ENCODE measurements at regions not wholly inside any gene's neighbourhood (a gene's known extent, or its start where the extent isn't known, plus 50 kb on each side); places are given as distances from the start of the nearest gene placed in this dataset.

DNA sequence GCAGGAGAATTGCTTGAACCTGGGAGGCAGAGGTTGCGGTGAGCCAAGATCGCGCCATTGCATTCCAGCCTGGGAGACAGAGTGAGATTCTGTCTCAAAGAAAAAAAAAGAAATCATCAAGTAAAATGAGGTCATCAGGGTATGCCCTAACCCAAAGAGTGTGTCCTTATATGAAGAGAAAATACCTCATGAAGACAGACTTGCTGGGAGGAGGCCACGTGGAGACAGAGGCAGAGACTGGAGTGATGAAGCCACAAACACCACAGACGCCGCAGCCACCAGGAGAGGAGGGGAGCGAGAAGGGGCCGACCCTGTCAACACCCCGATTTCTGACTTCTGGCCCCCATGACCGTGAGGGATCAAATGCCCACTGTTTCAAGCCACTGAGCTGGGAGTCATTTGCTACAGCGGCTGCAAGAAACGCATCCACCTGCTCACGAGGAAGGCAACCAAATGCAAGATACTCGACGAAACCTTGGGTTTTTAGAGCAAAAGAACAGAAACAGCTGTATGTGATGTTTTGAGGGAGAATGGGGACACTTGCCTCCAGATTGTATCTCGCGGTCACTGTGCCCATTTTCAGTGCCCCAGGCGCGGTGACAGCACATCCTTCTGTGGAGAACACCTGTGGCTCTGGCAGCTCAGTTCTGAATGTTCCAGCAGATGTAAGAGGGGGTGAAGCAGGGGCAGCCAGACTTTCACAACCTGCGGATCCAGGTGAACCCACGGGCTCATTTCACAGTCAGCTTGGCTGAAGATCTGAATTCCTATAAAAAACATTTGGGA is 1317.2 kb downstream of the TBC1D22A start:
- Histone ChIP-seq H3K27ac (ENCODE audit: low read length in 2 of 2) (no peak overlapping the region), H3K9me3 (ENCODE audit: control extremely low read depth in 1 of 3, control insufficient read depth in 2 of 3, insufficient read depth in 1 of 3, low read length in 2 of 3) (peaks cover 0 to 4% (median 0%) of the 10 kb centered on the region in 3 donors), H4K20me1 (ENCODE audit: control insufficient read depth, insufficient read depth, low read length, poor library complexity, severe bottlenecking) (no peaks in the 10 kb centered on the region), H3K79me2 (ENCODE audit: control insufficient read depth, insufficient read depth, low read length) (no peaks in the 10 kb centered on the region), H3K4me3 (ENCODE audit: control extremely low read depth in 1 of 5, extremely low read depth in 1 of 5, insufficient read depth in 1 of 5, low read depth in 2 of 5, low read length in 4 of 5) (no peak overlapping the region), H3K4me1 (ENCODE audit: control insufficient read depth in 2 of 2, insufficient read depth in 2 of 2, low read length in 2 of 2) (peaks cover 21 to 27% of the 10 kb centered on the region in 2 donors), H3K27me3 (replicated peaks in 1 of 4; ENCODE audit: control extremely low read depth in 1 of 4, control insufficient read depth in 3 of 4, insufficient read depth in 4 of 4, low read length in 3 of 4) (peaks cover 0 to 2% (median 0%) of the 10 kb centered on the region in 4 experiments), H3K36me3 (replicated peaks in 1 of 2; ENCODE audit: control extremely low read depth in 1 of 2, control insufficient read depth in 1 of 2, extremely low read depth in 1 of 2, insufficient read depth in 2 of 2, low read length in 1 of 2) (no peaks in the 10 kb centered on the region), H3K9ac (ENCODE audit: low read length) (no peak overlapping the region), H3K4me2 (replicated peaks; ENCODE audit: low read depth, low read length, poor library complexity, severe bottlenecking) (no peak overlapping the region), H2AFZ (ENCODE audit: insufficient read depth, low read depth, low read length, poor library complexity, severe bottlenecking) (no peak overlapping the region)
- POLR2A ChIA-PET = no interaction called here
- DNase-seq = no peak
- CTCF ChIA-PET = no interaction called here
- TF ChIP-seq CTCF (IDR thresholded peaks at IDR 0.05) = no peak
- TF ChIP-seq EZH2 (IDR thresholded peaks at IDR 0.05; ENCODE audit: borderline replicate concordance, insufficient read depth, low read depth, low read length, poor library complexity, severe bottlenecking) = no peak
- ATAC-seq (ENCODE audit: low read depth) = no peak
- peaks cover 7% of the 10 kb centered on the region for H3K27me3 Mint-ChIP-seq
- H3K4me3 Mint-ChIP-seq = no peak overlapping the region
- no peaks in the 10 kb centered on the region for H3K9me3 Mint-ChIP-seq (ENCODE audit: insufficient read depth)
- H3K27ac Mint-ChIP-seq = no peak overlapping the region
- intact Hi-C loops (cut with micrococcal nuclease) = no loop called here
- 89% methylated on average over 21 of the region's 21 CpGs for WGBS (ENCODE audit: insufficient coverage)
- H3K4me1 Mint-ChIP-seq = peaks cover 34% of the 10 kb centered on the region

DNA sequence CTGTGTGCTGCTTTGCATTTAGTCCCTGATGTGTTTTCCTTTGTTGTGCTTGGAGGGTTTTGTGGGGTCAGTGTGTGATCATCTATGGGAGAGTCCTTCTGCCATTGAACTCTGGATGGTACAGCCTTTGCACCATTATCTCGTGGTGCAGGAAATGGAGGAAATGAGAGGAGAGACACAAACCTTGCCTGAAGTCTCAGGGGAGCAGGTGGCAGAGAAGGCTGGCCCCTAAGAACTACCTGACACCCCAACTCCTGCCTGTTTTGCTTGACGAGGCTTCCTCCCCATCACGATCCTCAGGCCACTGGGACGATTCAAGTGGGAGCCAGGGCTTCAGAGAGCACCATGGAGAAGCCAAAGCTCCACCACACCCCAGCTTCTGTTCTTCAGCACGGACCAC is 1316.4 kb downstream of the TBC1D22A start:
- H3K4me1 Mint-ChIP-seq = peaks cover 25% of the 10 kb centered on the region
- no peak overlapping the region for H3K4me3 ChIP-seq (ENCODE audit: control extremely low read depth in 1 of 5, extremely low read depth in 1 of 5, insufficient read depth in 1 of 5, low read depth in 2 of 5, low read length in 4 of 5)
- DNase-seq (no peak), ATAC-seq (ENCODE audit: low read depth) (no peak)
- H3K27me3 Mint-ChIP-seq = peaks cover under 1% of the 10 kb centered on the region
- H3K4me3 Mint-ChIP-seq = no peak overlapping the region
- POLR2A ChIA-PET = no interaction called here
- no peaks in the 10 kb centered on the region for H3K9me3 ChIP-seq (ENCODE audit: control extremely low read depth in 1 of 3, control insufficient read depth in 2 of 3, insufficient read depth in 1 of 3, low read length in 2 of 3)
- peaks cover 12 to 18% of the 10 kb centered on the region in 2 donors for H3K4me1 ChIP-seq (ENCODE audit: control insufficient read depth in 2 of 2, insufficient read depth in 2 of 2, low read length in 2 of 2)
- H3K27me3 ChIP-seq (replicated peaks in 1 of 4; ENCODE audit: control extremely low read depth in 1 of 4, control insufficient read depth in 3 of 4, insufficient read depth in 4 of 4, low read length in 3 of 4) = no peaks in the 10 kb centered on the region
- no peak overlapping the region for H3K9ac ChIP-seq (ENCODE audit: low read length)
- H3K4me2 ChIP-seq (replicated peaks; ENCODE audit: low read depth, low read length, poor library complexity, severe bottlenecking) = peak overlapping the region; percentile 1
- H3K27ac ChIP-seq (ENCODE audit: low read length in 2 of 2) = no peak overlapping the region
- no peak overlapping the region for H3K27ac Mint-ChIP-seq
- CTCF ChIA-PET = no interaction called here
- no peak for TF ChIP-seq CTCF (IDR thresholded peaks at IDR 0.05)
- no peak for TF ChIP-seq EZH2 (IDR thresholded peaks at IDR 0.05; ENCODE audit: borderline replicate concordance, insufficient read depth, low read depth, low read length, poor library complexity, severe bottlenecking)
- WGBS (ENCODE audit: insufficient coverage) = 44% methylated on average over 4 of the region's 5 CpGs
- H4K20me1 ChIP-seq (ENCODE audit: control insufficient read depth, insufficient read depth, low read length, poor library complexity, severe bottlenecking) = no peaks in the 10 kb centered on the region
- H2AFZ ChIP-seq (ENCODE audit: insufficient read depth, low read depth, low read length, poor library complexity, severe bottlenecking) = no peak overlapping the region
- intact Hi-C loops (cut with micrococcal nuclease) = no loop called here
- no peaks in the 10 kb centered on the region for H3K9me3 Mint-ChIP-seq (ENCODE audit: insufficient read depth)
- H3K79me2 ChIP-seq (ENCODE audit: control insufficient read depth, insufficient read depth, low read length) = no peaks in the 10 kb centered on the region
- no peaks in the 10 kb centered on the region for H3K36me3 ChIP-seq (replicated peaks in 1 of 2; ENCODE audit: control extremely low read depth in 1 of 2, control insufficient read depth in 1 of 2, extremely low read depth in 1 of 2, insufficient read depth in 2 of 2, low read length in 1 of 2)
